CD4-positive, alpha-beta T cell treated with Interleukin-17A for 1 hour (primary cell): ENCODE measurements at regions not wholly inside any gene's neighbourhood (a gene's known extent, or its start where the extent isn't known, plus 50 kb on each side); places are given as distances from the start of the nearest gene placed in this dataset.
A peak's percentile ranks its signal among the peaks of the same experiment; 100 is the strongest.
"Not testable (repeated sequence)": the region's sequence is repeated elsewhere in the genome, so short reads cannot be mapped to it uniquely, and the experiment has no call there.

Experiments
- DNase-seq: peaks from one replicate; pipeline ENCODE4 v3.0.0-alpha.2; 2020

- not testable (repeated sequence) for DNase-seq
Measured at GRCh38 chr12:112712751-112713150, 78.8 kb upstream of the RPH3A start.

- no peak for DNase-seq
Measured at GRCh38 chr12:112713471-112713870, 78.1 kb upstream of the RPH3A start.

- DNase-seq = no peak
Measured at GRCh38 chr12:112714166-112714710, 77.3 kb upstream of the RPH3A start.

GRCh38 chr12:112716099-112717093 is 75.2 kb upstream of the RPH3A start:
- DNase-seq = peak; percentile 7

- no peak for DNase-seq
Measured at GRCh38 chr12:112728864-112729263, 62.7 kb upstream of the RPH3A start.

GRCh38 chr12:112734859-112735695 is 56.5 kb upstream of the RPH3A start:
- DNase-seq = no peak

- DNase-seq = no peak
Measured at GRCh38 chr12:112738531-112738930, 53.0 kb upstream of the RPH3A start.

- no peak for DNase-seq
Measured at GRCh38 chr12:112740387-112740934, 51.1 kb upstream of the RPH3A start.

- no peak for DNase-seq
Measured at GRCh38 chr12:112741106-112741505, 50.4 kb upstream of the RPH3A start.
